Gastroesophageal sphincter (tissue), 4 donors: ENCODE measurements at regions not wholly inside any gene's neighbourhood (a gene's known extent, or its start where the extent isn't known, plus 50 kb on each side); places are given as distances from the start of the nearest gene placed in this dataset.

Experiments
- ATAC-seq: fragments of 150-250 bp; one replicate; pipeline ENCODE4 v1.9.1; 2016; ENCODE audit warnings: mild to moderate bottlenecking, moderate library complexity
- H3K27ac ChIP-seq, 4 donors: fragments of 200-600 bp; sonication (generic) in 3 of 4; 1 replicate in 3 of 4; 2 replicates in 1 of 4; pipeline ENCODE4 v1.5.1; 2016 to 2019
- H3K27me3 ChIP-seq: fragments of 200-600 bp; sonication (generic); one replicate; pipeline ENCODE4 v1.5.1; 2019
- H3K36me3 ChIP-seq, 2 donors: fragments of 200-600 bp; sonication (generic); one replicate each; pipeline ENCODE4 v1.5.1; 2019; ENCODE audit warnings: control low read depth in 1 of 2
- H3K4me1 ChIP-seq, 3 donors: fragments of 200-600 bp; sonication (generic); 1 replicate in 2 of 3; 2 replicates in 1 of 3; pipeline ENCODE4 v1.5.1; 2016 to 2019; ENCODE audit warnings: control low read depth in 2 of 3
- H3K4me3 ChIP-seq, 2 donors: fragments of 200-600 bp; sonication (generic); one replicate each; pipeline ENCODE4 v1.5.1; 2019; ENCODE audit warnings: mild to moderate bottlenecking in 1 of 2, moderate library complexity in 1 of 2
- H3K9me3 ChIP-seq, 3 donors: fragments of 200-600 bp; sonication (generic); one replicate each; pipeline ENCODE4 v1.5.1; 2017 to 2019; ENCODE audit warnings: control low read depth in 2 of 3
- CTCF ChIP-seq, 4 experiments: fragments of 200-600 bp in 2 of 4; fragments of 450-650 bp in 2 of 4; sonication (generic) in 1 of 4; IDR thresholded peaks; one replicate each; pipeline ENCODE4 v1.5.1; 2017 to 2019; ENCODE audit warnings: antibody characterized with exemption in 4 of 4, mild to moderate bottlenecking in 2 of 4, moderate library complexity in 2 of 4
- EP300 ChIP-seq: sonication (generic); formaldehyde crosslinking; IDR thresholded peaks from one replicate; pipeline ENCODE4 v1.6.1; 2017; ENCODE audit warnings: antibody characterized with exemption, mild to moderate bottlenecking
- POLR2A ChIP-seq, 2 donors: fragments of 450-650 bp; IDR thresholded peaks; one replicate each; pipeline ENCODE4 v1.6.1; 2017; ENCODE audit warnings: antibody characterized with exemption in 2 of 2, mild to moderate bottlenecking in 2 of 2, moderate library complexity in 1 of 2
- POLR2AphosphoS5 ChIP-seq: sonication (generic); formaldehyde crosslinking; IDR thresholded peaks from one replicate; pipeline ENCODE4 v1.6.1; 2017; ENCODE audit warnings: antibody characterized with exemption
- WGBS, 2 donors: methylation state at CpG; one replicate each; pipeline ENCODE4 v1.1.5; 2018; ENCODE audit warnings: low coverage in 1 of 2; 5-methylcytosine and 5-hydroxymethylcytosine counted together

- Histone ChIP-seq H3K4me1 (peaks cover 11 to 64% (median 36%) of the 10 kb centered on the region in 3 donors), H3K4me3 (no peak overlapping the region), H3K27me3 (no peaks in the 10 kb centered on the region), H3K9me3 (no peaks in the 10 kb centered on the region), H3K27ac (peak overlapping the region in 3 of 4 donors; percentile 29 to 91 (median 87)), H3K36me3 (peaks cover 0 to 37% of the 10 kb centered on the region in 2 donors)
- TF ChIP-seq POLR2AphosphoS5 (no peak), CTCF (IDR thresholded peaks at IDR 0.05) (no peak), EP300 (no peak), POLR2A (IDR thresholded peaks at IDR 0.05) (no peak)
- no peak for ATAC-seq
- no CpG with 5 or more reads among the region's 25 CpGs for WGBS, 2 donors
Observed at GRCh38 chr17:77482375-77483127, 341.8 kb downstream of the SEC14L1 start.

GRCh38 chr17:77483128-77483598 lies 342.4 kb downstream of the SEC14L1 start:
- WGBS, 2 donors = no CpG with 5 or more reads among the region's 12 CpGs
- no peak for ATAC-seq
- peaks cover 0 to 43% of the 10 kb centered on the region in 2 donors for H3K36me3 ChIP-seq

GRCh38 chr17:77484111-77484510 lies 343.3 kb downstream of the SEC14L1 start:
- no peaks in the 10 kb centered on the region for H3K9me3 ChIP-seq
- ATAC-seq = no peak
- H3K27me3 ChIP-seq = no peaks in the 10 kb centered on the region
- 100% methylated on average over 1 to 2 of the region's 3 CpGs for WGBS, 2 donors
- peaks cover 5 to 59% (median 24%) of the 10 kb centered on the region in 3 donors for H3K4me1 ChIP-seq
- no peak overlapping the region for H3K4me3 ChIP-seq
- no peak for TF ChIP-seq POLR2A (IDR thresholded peaks at IDR 0.05)
- TF ChIP-seq EP300 = no peak
- H3K36me3 ChIP-seq = peaks cover 0 to 52% of the 10 kb centered on the region in 2 donors
- H3K27ac ChIP-seq = peak overlapping the region in 2 of 4 donors; percentile 10 to 41

More at GRCh38 chr17:77483128-77483598, 342.4 kb downstream of the SEC14L1 start:
- TF ChIP-seq POLR2AphosphoS5 (no peak), EP300 (no peak), POLR2A (IDR thresholded peaks at IDR 0.05) (no peak), CTCF (IDR thresholded peaks at IDR 0.05) (no peak)
- Histone ChIP-seq H3K27ac (peak overlapping the region in 3 of 4 donors; percentile 29 to 91 (median 41)), H3K4me1 (peaks cover 6 to 59% (median 30%) of the 10 kb centered on the region in 3 donors), H3K4me3 (no peak overlapping the region), H3K27me3 (no peaks in the 10 kb centered on the region), H3K9me3 (no peaks in the 10 kb centered on the region)

GRCh38 chr17:77485089-77485833 lies 344.5 kb downstream of the SEC14L1 start:
- no peaks in the 10 kb centered on the region for H3K9me3 ChIP-seq
- peak overlapping the region in 1 of 4 donors; percentile 4 for H3K27ac ChIP-seq
- no peak for ATAC-seq
- peaks cover 5 to 59% (median 24%) of the 10 kb centered on the region in 3 donors for H3K4me1 ChIP-seq
- TF ChIP-seq POLR2AphosphoS5 (no peak), CTCF (IDR thresholded peaks at IDR 0.05) (no peak), POLR2A (IDR thresholded peaks at IDR 0.05) (no peak), EP300 (no peak)
- H3K4me3 ChIP-seq = no peak overlapping the region
- peaks cover 0 to 62% of the 10 kb centered on the region in 2 donors for H3K36me3 ChIP-seq
- 87 to 97% methylated on average over 5 of the region's 5 CpGs for WGBS, 2 donors
- no peaks in the 10 kb centered on the region for H3K27me3 ChIP-seq

GRCh38 chr17:77487211-77487629 lies 346.5 kb downstream of the SEC14L1 start:
- no peak for ATAC-seq
- no peak for TF ChIP-seq POLR2A (IDR thresholded peaks at IDR 0.05)
- TF ChIP-seq POLR2AphosphoS5 = no peak
- no peak for TF ChIP-seq CTCF (IDR thresholded peaks at IDR 0.05)
- TF ChIP-seq EP300 = no peak
- WGBS, 2 donors = 93% methylated on average over 3 of the region's 17 CpGs; no CpG with 5 or more reads in 1 of the 2 donors
- peak overlapping the region in 3 of 4 donors; percentile 6 to 46 (median 10) for H3K27ac ChIP-seq
- no peaks in the 10 kb centered on the region for H3K9me3 ChIP-seq
- peaks cover 0 to 51% (median 21%) of the 10 kb centered on the region in 3 donors for H3K4me1 ChIP-seq
- no peaks in the 10 kb centered on the region for H3K27me3 ChIP-seq
- H3K4me3 ChIP-seq = no peak overlapping the region
- H3K36me3 ChIP-seq = peaks cover 0 to 73% of the 10 kb centered on the region in 2 donors
